Cardiac fibroblast (primary cell): ENCODE measurements at regions not wholly inside any gene's neighbourhood (a gene's known extent, or its start where the extent isn't known, plus 50 kb on each side); places are given as distances from the start of the nearest gene placed in this dataset.

Experiments
- DNase-seq, 2 donors: peaks; one replicate each; pipeline versions ENCODE4 v3.0.0 to v3.0.0-alpha.2; 2010; ENCODE audit warnings: low read depth in 2 of 2
- H3K4me3 ChIP-seq, 2 donors: replicated peaks in 1 of 2; 1 replicate in 1 of 2; 2 replicates in 1 of 2; pipeline ENCODE4 v1.5.1; 2011; ENCODE audit warnings: low read depth in 2 of 2, low read length in 2 of 2, mild to moderate bottlenecking in 2 of 2, moderate library complexity in 1 of 2
- CTCF ChIP-seq: IDR thresholded peaks from one replicate; pipeline ENCODE4 v1.5.1; 2011; ENCODE audit warnings: low read depth, mild to moderate bottlenecking, low read length, inconsistent platforms

GRCh38 chr6:15824811-15825210 is 162.0 kb upstream of the DTNBP1 start:
- no peak for DNase-seq
- H3K4me3 ChIP-seq: no peak overlapping the region
- TF ChIP-seq CTCF: no peak

DNA sequence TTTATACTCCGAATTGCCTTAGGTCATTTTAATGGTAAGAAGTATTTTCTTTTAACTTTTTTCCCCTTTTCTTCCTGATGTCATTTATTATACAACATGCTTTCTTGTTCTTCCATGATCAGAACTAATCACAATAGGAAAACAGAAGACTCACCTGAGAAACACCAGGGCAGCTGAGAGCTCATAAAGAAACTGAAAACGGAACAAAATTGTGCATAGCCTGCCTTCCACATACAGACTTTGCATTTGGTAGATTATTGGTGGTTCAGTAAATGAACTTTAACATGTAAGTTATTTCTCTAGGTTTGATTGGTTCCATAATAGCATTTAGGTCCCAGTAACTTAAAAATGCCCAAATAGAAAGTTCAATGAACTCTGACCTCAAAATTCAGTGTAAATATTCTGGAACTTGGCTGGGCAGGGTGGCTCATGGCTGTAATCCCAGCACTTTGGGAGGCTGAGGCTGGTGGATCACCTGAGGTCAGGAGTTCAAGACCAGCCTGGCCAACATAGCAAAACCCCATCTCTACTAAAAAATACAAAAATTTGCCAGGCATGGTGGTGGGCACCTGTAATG is 161.1 kb upstream of the DTNBP1 start:
- TF ChIP-seq CTCF: no peak
- no peak overlapping the region for H3K4me3 ChIP-seq
- no peak for DNase-seq

GRCh38 chr6:15822835-15823234 is 160.0 kb upstream of the DTNBP1 start:
- no peak for DNase-seq
- TF ChIP-seq CTCF: no peak
- H3K4me3 ChIP-seq: no peak overlapping the region

DNA sequence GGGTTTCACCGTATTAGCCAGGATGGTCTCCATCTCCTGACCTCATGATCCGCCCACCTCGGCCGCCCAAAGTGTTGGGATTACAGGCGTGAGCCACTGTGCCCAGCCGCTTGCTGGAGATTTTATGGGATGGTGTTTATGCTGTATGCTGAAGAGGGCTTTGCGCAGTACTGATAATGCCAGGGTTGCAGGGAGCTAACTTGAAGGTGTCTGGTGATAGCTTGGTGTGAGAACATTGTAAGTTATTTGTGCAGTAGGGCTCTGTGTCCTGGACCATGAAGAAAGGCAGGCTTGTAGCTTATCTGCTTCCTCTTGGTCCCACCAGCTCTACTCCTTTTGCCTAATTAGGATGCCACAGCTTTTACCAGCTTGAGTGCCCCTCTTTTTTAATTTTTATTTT is 157.0 kb upstream of the DTNBP1 start:
- no peak for TF ChIP-seq CTCF
- no peak for DNase-seq
- H3K4me3 ChIP-seq: no peak overlapping the region

DNA sequence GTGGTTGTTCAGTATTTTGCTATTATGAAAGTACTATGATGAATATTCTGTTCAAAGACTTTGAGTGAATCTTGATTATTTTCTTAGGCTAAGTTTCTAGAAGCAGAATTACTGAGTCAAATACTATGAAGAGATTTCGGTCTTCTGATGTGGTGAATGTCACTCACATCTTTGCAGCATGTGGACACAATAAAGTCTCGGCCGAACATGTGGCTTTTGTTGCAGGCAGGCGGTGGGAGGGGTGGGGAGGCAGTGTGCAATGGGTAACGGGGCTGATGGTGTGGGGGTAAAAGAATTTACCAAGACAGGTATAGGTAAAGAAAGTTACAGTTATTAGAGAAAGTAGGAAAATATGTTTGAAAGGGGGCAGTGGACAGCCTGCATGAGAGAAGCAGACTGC is 156.4 kb upstream of the DTNBP1 start:
- no peak for TF ChIP-seq CTCF
- no peak overlapping the region for H3K4me3 ChIP-seq
- no peak for DNase-seq

GRCh38 chr6:15818491-15818890 is 155.7 kb upstream of the DTNBP1 start:
- DNase-seq: no peak
- TF ChIP-seq CTCF: no peak
- no peak overlapping the region for H3K4me3 ChIP-seq

- DNase-seq: no peak
- H3K4me3 ChIP-seq: no peak overlapping the region
- TF ChIP-seq CTCF: no peak
Measured at GRCh38 chr6:15818044-15818443, 155.2 kb upstream of the DTNBP1 start.
